Breast epithelium (tissue), 4 donors: ENCODE measurements at regions not wholly inside any gene's neighbourhood (a gene's known extent, or its start where the extent isn't known, plus 50 kb on each side); places are given as distances from the start of the nearest gene placed in this dataset.

Source experiments
- DNase-seq, 2 donors: peaks; one replicate each; pipeline ENCODE4 v3.0.0-alpha.2; 2019; ENCODE audit warnings: low spot score in 2 of 2
- H3K27ac ChIP-seq, 2 donors: fragments of 200-600 bp; sonication (generic) in 1 of 2; one replicate each; pipeline ENCODE4 v1.5.1; 2016 to 2019; ENCODE audit warnings: mild to moderate bottlenecking in 1 of 2
- H3K27me3 ChIP-seq, 2 donors: fragments of 200-600 bp; sonication (generic) in 1 of 2; one replicate each; pipeline versions ENCODE4 v1.5.1 to v1.6.0; 2017 to 2019; ENCODE audit warnings: control low read depth in 1 of 2, mild to moderate bottlenecking in 1 of 2
- H3K36me3 ChIP-seq: fragments of 200-600 bp; one replicate; pipeline ENCODE4 v1.5.1; 2019
- H3K4me1 ChIP-seq, 2 donors: fragments of 200-600 bp; sonication (generic); one replicate each; pipeline ENCODE4 v1.5.1; 2016 to 2019; ENCODE audit warnings: control low read depth in 1 of 2
- H3K4me3 ChIP-seq, 3 donors: fragments of 200-600 bp; sonication (generic); 1 replicate in 2 of 3; 2 replicates in 1 of 3; pipeline ENCODE4 v1.5.1; 2016 to 2019; ENCODE audit warnings: mild to moderate bottlenecking in 3 of 3, moderate library complexity in 2 of 3
- H3K9me3 ChIP-seq, 2 donors: fragments of 200-600 bp; sonication (generic) in 1 of 2; one replicate each; pipeline ENCODE4 v1.5.1; 2016 to 2019; ENCODE audit warnings: control low read depth in 1 of 2
- CTCF ChIP-seq, 3 donors: fragments of 450-650 bp; IDR thresholded peaks; one replicate each; pipeline ENCODE4 v1.5.1; 2016 to 2017; ENCODE audit warnings: antibody characterized with exemption in 3 of 3, mild to moderate bottlenecking in 3 of 3, moderate library complexity in 3 of 3
- POLR2A ChIP-seq: fragments of 450-650 bp; IDR thresholded peaks from one replicate; pipeline ENCODE4 v1.6.1; 2016; ENCODE audit warnings: antibody characterized with exemption, mild to moderate bottlenecking, moderate library complexity
- POLR2AphosphoS5 ChIP-seq, 3 donors: sonication (generic); formaldehyde crosslinking; IDR thresholded peaks; one replicate each; pipeline ENCODE4 v1.6.1; 2017; ENCODE audit warnings: antibody characterized with exemption in 3 of 3
- intact Hi-C: fragments of 100-400 bp; cut with DNase I; formaldehyde crosslinking; loops from one replicate; pipeline ENCODE4 v1.15.1; 2023; ENCODE audit warnings: low total_unique reads

GRCh38 chr17:70473049-70473448, 303.7 kb downstream of the KCNJ2 start:
- intact Hi-C loops: no loop called here
- H3K27ac ChIP-seq: no peak overlapping the region
- TF ChIP-seq POLR2A (no peak), CTCF (IDR thresholded peaks at IDR 0.05) (no peak), POLR2AphosphoS5 (IDR thresholded peaks at IDR 0.05) (no peak)
- no peaks in the 10 kb centered on the region for H3K4me1 ChIP-seq
- H3K4me3 ChIP-seq: no peak overlapping the region
- H3K9me3 ChIP-seq: peaks cover 0 to 5% of the 10 kb centered on the region in 2 donors
- no peaks in the 10 kb centered on the region for H3K27me3 ChIP-seq
- DNase-seq: no peak
- H3K36me3 ChIP-seq: no peaks in the 10 kb centered on the region

GRCh38 chr17:70476368-70476767, 307.0 kb downstream of the KCNJ2 start:
- DNase-seq: no peak
- H3K4me3 ChIP-seq: no peak overlapping the region
- no peaks in the 10 kb centered on the region for H3K27me3 ChIP-seq
- TF ChIP-seq POLR2AphosphoS5 (IDR thresholded peaks at IDR 0.05) (no peak), POLR2A (no peak), CTCF (IDR thresholded peaks at IDR 0.05) (no peak)
- intact Hi-C loops: no loop called here
- H3K9me3 ChIP-seq: peaks cover 0 to 5% of the 10 kb centered on the region in 2 donors
- no peaks in the 10 kb centered on the region for H3K36me3 ChIP-seq
- H3K27ac ChIP-seq: no peak overlapping the region
- no peaks in the 10 kb centered on the region for H3K4me1 ChIP-seq

DNA sequence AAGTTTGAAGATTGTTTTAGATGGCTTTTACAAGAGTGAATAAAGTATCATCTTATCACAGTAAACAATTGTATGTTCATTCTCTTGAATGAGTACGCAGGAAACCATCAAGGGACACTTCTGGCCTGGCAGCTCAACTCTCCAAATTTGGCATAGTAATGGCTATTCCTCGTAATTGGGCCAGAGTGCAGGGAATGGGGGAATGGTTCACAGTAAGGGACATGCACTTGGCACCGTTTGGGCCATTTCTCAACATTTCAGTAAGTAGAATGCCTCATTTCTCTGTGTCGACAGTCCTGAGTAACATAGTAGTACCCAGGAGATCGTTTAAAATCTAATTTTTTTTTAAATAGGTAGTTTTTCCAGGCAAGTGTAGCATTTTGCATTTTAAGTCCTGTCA, 309.6 kb downstream of the KCNJ2 start:
- Histone ChIP-seq H3K27ac (no peak overlapping the region), H3K4me1 (no peaks in the 10 kb centered on the region), H3K27me3 (no peaks in the 10 kb centered on the region), H3K36me3 (no peaks in the 10 kb centered on the region), H3K4me3 (no peak overlapping the region), H3K9me3 (peaks cover 7 to 10% of the 10 kb centered on the region in 2 donors)
- DNase-seq: no peak
- intact Hi-C loops: no loop called here
- TF ChIP-seq POLR2A: no peak
- TF ChIP-seq CTCF (IDR thresholded peaks at IDR 0.05): no peak
- no peak for TF ChIP-seq POLR2AphosphoS5 (IDR thresholded peaks at IDR 0.05)

DNA sequence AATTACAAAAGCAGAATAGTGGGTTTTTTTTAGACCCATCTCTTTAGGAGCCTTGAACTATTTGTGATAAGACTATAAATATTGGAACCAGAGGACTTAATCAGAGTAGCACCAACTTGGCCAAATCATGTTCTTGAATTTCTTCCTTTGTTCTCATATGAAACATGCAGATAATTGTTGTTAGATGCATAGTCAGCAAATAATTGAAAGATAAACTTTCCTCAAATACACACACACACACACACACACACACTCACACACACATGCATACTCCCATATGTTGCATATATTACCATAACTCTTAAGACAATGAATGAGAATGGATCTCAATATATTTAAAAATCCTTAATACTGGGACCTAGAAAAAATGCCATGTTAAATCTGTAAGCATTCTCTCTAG, 310.4 kb downstream of the KCNJ2 start:
- Histone ChIP-seq H3K9me3 (peaks cover 8 to 9% of the 10 kb centered on the region in 2 donors), H3K27ac (no peak overlapping the region), H3K27me3 (no peaks in the 10 kb centered on the region), H3K4me1 (no peaks in the 10 kb centered on the region), H3K4me3 (no peak overlapping the region), H3K36me3 (no peaks in the 10 kb centered on the region)
- no peak for DNase-seq
- no peak for TF ChIP-seq CTCF (IDR thresholded peaks at IDR 0.05)
- TF ChIP-seq POLR2AphosphoS5 (IDR thresholded peaks at IDR 0.05): no peak
- TF ChIP-seq POLR2A: no peak
- intact Hi-C loops: no loop called here

DNA sequence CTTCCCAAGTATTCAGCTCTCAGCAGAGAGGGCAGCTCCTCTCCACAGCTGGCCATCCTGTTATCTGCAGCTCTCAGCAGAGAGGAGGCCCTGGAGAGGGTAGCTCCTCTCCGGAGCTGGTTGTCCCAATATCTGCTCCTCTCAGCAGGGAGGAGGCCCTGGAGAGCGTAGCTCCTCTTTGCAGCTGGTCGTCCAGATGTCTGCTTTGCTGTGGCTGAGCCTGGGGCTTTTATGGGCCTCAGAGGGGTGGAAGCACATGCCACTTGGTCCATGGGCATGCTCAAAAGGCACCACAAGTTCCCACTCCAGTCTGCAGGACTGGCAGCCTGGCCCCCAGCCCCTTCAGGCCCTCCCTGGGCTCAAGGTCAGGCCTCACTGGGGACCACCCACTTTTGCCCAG, 314.3 kb downstream of the KCNJ2 start:
- no peak for DNase-seq
- H3K4me1 ChIP-seq: no peaks in the 10 kb centered on the region
- H3K36me3 ChIP-seq: no peaks in the 10 kb centered on the region
- no peak for TF ChIP-seq POLR2AphosphoS5 (IDR thresholded peaks at IDR 0.05)
- no peak for TF ChIP-seq POLR2A
- no peak for TF ChIP-seq CTCF (IDR thresholded peaks at IDR 0.05)
- no peaks in the 10 kb centered on the region for H3K27me3 ChIP-seq
- peaks cover 8 to 9% of the 10 kb centered on the region in 2 donors for H3K9me3 ChIP-seq
- intact Hi-C loops: no loop called here
- no peak overlapping the region for H3K27ac ChIP-seq
- H3K4me3 ChIP-seq: no peak overlapping the region
